NCI-H226 (cell line): ENCODE measurements at regions not wholly inside any gene's neighbourhood (a gene's known extent, or its start where the extent isn't known, plus 50 kb on each side); places are given as distances from the start of the nearest gene placed in this dataset.
"Not testable (repeated sequence)": the region's sequence is repeated elsewhere in the genome, so short reads cannot be mapped to it uniquely, and the experiment has no call there.

ENCODE experiments used
- DNase-seq: peaks from one replicate; pipeline ENCODE4 v3.0.0-alpha.2; 2015

DNA sequence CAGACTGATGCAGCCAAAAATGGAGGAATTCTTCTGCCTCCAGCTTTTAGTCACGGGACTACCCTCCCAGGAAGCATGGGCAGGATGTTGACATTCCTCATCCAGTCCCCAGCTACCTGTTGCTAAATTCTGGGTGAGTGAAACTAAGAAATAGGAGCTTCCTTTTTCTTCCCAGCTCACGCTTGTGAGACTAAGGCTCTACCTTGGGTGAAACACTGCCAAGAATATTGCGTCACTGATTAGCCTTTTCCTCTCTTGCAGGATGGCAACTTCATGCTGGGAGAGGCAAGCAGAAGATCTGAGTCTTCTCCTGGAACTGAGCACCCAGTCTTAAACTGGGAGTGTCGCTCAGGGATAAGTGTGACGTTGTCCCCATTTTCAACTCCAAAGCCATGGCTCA, 59.7 kb downstream of the RNU2-63P start:
- peak; percentile 70 for DNase-seq

DNA sequence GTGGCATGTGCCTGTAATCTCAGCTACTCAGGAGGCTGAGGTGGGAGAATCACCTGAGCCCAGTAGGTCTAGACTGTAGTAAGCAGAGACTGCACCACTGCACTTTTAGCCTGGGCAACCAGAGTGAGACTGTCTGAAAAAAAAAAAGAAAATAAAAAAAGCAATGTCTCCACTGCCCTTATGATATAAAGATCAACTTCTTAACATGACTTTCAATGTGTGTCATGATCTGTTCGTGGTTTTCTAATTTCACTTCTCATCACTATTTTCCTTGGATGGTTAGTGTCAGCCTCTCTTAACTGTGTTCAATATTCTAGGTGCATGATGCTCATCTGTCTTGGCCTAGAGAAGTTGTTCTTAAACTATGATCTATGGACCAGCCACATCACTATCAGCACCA, 67.3 kb downstream of the RNU2-63P start:
- DNase-seq, result not testable (repeated sequence)

GRCh38 chr2:87946644-87947370, 69.5 kb downstream of the RNU2-63P start:
- DNase-seq, result not testable (repeated sequence)

DNA sequence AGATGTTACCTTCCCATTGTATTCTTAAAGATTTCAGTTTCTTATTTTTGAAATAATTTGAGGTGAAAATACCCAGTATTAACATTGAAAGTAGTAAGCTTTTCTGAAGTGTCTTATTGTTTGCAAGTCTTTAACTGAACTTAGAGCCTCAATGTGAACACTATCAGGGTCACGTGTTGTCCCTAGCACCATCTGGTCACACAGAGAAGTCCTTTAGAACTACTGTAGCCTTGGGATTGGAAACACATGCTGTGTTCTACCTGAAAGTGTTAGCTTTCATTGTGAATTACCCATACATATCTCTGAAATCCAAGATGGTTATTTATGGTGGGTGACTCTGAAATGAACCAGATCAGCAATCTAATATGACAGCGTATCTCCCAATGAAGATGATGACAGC, 77.0 kb downstream of the RNU2-63P start:
- not testable (repeated sequence) for DNase-seq

DNA sequence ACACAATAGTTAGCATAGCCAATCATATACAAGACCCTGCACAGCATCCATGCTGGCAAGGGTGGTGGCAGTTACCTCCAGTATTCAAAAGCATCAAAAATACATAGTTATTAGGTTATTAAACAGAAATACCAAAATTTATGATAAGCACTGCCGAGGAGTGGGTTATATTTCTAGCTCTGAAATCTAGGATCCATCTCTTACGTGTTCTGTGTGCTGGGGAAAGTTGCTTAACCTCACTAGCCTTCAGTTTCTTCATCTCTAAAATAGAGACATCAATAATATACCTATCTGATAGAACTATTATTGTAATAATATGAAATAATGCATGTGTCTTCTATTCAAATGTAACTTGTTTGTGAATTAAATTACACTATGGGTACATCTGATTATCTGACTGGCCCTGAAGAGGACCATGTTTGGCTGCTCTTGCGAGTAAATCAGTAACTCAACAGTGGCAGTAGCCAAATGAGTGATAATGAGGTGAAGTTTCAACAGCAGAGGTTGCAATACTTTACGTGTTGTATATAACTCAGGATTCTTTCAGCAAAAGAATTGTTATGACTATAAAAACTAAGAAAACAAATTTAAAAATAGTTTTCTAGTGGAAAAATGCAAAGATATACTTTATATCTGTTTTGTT, 93.5 kb upstream of the RGPD2 start:
- not testable (repeated sequence) for DNase-seq

DNA sequence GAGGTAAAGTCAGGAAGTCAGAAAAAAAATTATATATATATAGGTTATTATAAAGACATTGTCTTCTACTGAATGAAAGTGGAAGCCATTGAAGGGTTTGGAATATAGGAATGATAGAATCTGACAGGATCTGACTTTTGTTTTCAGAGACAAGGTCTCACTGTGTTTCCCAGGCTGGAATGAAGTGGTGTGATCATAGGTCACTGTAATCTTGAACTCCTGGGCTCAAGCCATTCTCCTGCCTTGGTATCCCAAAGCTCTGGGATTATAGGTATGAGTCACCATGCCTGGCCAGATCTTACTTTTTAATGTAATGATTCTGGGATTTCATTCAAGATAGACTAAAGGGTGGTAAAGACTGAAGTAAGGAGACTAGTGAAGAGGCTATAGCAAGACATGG, 91.6 kb upstream of the RGPD2 start:
- not testable (repeated sequence) for DNase-seq

DNA sequence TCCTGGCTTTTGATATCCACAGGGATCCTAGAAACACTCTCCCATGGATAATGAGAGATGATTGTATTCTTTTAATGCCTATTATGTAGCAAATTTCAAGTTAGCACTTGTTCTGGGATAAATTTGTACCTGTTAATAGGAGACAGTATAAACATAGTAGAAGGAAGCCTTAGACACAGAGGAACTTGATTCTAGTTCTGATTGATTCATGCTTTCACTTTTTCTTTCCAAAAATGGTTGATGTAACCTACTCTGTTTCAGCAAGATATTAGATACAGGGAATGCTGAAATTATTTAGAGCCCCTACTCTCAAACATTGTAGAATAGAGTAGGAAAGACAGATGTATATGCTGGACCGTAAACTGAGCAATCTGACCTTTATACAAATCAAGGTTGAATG, 85.3 kb upstream of the RGPD2 start:
- not testable (repeated sequence) for DNase-seq

DNA sequence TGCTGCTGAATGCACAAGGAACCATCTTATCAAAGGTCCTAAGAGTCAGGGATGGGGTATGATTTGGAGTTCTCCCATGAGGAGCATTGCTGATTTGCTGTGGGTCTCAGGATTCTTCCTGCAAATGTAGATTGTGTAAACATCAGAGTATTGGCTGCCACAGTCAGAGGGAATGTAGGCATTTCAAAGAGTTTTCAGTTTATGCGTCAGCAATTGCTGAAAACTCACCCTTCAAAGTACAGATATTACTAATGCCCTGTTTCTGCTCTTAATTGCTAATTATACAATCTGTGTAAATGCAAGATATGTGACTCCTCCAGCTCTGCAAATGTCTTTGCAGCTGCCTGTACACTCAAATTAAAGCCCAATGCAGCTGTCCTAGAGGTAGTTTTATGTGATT, 83.4 kb upstream of the RGPD2 start:
- not testable (repeated sequence) for DNase-seq

DNA sequence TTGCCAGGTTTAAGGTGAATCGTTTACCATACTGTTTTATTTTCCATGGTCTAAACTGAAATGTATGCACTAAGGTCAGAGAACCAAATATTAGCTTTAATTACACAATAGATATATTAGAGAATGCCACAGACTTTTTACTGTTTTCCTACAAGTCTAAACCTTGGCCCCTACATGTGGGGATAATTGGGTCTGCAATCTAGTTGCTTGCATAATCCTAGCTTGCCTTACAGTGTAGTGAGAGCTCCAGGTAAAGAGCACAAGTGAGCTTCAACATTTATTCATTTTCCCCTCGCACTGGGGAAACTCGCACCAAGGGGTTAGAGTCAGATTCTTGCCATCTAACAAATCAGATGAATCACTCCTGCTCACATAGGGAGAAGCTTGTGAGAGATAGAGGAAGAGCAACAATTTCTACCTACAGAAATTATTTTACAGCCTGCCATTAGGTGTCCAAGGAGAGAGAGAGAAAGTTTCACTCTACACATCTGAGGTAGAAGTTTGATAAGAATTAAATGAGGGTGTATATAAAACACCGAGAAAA, 82.0 kb upstream of the RGPD2 start:
- DNase-seq, result not testable (repeated sequence)

DNA sequence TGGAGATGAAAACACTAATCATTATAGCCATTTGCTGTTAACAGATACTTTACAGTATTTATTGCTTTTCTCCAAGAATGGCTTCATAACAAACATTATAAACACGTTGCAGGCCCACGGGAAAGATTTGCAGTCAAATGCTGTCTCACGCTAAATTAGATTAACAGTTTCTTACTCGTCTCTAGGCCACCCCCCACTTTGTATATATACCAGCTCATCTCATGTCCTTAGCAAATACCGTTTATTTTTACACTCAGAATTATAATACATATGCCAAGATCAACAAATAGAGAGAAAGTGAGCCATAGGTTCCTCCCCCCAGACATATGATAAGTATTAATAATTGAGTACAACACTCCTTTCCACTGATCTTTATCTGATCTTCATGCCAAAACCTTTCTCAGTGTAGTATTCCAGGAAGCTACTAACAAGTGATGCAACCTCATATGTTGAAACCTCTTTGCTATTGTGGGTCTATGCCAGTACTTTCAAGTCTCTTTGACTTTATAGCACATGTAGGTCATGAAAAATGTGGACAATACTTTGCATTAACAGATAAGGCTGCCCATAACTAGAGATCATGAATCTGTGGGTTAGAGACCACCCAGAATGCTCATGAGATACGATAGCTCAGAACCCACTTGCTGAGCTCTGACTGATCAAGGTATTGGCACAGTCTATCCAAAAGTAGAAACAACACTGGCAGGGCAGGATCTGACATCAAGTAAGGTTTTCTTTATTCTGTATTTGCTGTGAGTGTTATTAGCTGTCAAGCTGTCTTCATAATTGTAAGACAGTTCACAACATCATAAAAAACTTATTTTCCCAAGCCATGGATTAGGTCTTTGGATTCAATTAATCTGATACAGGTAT, 77.9 kb upstream of the RGPD2 start:
- peak; percentile 12 for DNase-seq

- DNase-seq, result not testable (repeated sequence)
These were observed 58.1 kb upstream of the RGPD2 start for GRCh38 chr2:87883659-87884058.
